HG02588 (cell line): ENCODE measurements at regions not wholly inside any gene's neighbourhood (a gene's known extent, or its start where the extent isn't known, plus 50 kb on each side); places are given as distances from the start of the nearest gene placed in this dataset.

Source experiments
- ATAC-seq: cut with Tn5 transposase; IDR thresholded peaks from one replicate; pipeline ENCODE4 v1.9.1; 2021; ENCODE audit warnings: mild to moderate bottlenecking, moderate library complexity; ENCODE audit not compliant: unreplicated experiment

DNA sequence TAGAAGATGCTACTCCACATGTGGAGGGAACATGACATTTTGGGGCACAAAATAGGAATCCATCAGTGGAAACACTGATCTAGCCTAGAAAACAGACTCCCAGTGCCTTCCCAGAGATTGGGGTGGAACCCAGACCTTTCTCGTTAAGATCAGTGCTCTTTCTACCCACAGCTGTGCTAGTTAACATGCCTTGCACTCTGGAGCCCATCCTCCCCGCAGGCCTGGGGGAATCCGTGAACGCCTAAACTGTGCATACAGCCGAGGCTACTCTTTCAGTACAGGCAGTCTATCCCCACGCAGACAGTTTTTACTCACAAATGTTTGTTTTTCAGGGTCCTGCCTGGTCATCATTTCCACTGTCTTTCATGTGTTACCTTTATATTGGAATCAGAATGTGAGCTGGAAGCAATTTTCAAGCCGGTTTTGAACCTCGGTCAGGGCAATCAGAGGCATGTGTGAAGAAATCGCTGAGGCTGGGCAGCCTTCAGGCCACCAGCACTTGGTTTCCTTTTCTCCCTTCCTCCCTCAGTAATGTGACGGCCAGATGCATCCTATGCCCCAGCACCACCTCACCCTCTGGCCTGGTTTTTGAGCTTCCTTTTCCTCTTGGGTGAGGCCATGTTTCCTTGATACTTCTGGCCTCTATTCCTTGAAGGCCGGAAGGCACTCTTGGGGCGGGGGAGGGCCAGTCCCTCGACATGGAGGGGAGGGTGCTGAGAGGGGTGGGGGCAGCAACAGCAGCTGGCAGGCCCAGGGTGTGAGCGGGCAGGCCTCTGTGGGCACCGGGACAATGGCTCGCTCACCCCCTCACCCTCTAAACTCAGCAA, 123.6 kb upstream of the GALNT15 start:
- ATAC-seq: no peak

GRCh38 chr3:16051691-16052090, 122.8 kb upstream of the GALNT15 start:
- no peak for ATAC-seq

DNA sequence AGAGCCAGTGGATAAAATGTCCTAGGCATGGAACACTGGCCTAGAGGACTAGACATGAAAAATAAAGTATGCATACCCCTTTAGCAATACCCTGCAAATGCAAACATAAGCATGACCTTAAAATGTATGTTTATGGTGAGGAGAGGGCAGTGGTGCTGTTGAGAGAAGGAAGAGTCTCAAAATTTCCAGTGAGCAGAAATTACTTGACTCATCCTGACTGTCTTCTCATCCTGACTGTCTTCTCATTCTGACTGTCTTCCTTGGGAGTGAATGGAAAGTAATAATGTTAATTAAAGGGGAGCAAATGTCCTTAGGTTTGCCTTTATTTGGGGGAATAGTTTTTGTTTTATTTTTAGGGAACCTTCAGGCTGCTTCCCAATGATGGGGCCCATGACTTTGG, 121.5 kb upstream of the GALNT15 start:
- ATAC-seq: no peak

DNA sequence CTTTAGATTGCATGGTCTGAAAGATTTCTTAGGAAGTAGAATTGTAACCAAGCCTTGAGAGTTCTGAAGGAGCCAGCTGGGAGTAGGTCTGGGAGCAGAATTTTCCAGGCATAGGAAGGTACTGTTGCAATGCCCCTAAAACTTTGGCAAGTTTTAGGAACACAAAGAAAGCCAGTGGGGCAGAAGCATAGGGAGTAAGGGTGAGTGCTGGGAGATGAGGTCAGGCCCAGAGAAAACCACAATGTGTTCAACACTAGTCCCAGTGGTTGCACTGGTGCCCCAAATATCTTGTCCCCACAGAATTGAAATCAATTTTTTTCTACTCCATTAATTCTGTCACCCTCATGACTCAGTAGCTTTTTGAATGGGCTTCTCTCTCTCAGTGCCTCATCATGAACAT, 120.7 kb upstream of the GALNT15 start:
- ATAC-seq: no peak

DNA sequence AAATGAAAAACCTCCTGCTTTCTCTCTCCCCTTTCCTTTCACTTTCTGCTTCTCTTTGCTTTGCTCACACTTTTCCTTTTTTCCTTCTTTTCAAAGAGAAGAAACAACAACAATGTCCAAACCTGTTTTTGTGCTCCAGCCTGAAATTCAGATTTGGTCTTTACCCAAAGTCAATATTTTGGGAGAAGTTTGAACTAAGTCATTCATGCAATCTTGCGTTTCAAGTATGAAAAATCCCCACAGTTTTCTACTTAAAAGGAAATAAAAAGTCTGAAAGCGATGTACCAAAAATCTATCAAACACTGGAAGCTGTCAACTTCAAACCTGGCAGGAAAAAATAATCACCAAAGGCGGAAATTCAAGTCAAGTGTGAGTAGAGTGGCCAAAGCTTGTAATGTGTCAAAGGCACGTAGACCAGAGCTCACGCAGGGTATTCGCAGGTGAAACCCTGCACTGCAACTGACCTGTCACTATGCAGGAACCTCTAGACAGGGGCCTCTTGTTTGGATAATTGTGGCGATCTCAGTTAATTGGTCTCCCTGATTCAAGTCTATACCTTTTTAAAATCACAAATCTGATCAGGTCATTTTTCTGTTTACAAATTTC, 118.8 kb upstream of the GALNT15 start:
- ATAC-seq: no peak

GRCh38 chr3:16056217-16056616, 118.3 kb upstream of the GALNT15 start:
- ATAC-seq: no peak

- ATAC-seq: no peak
These were observed 116.0 kb upstream of the GALNT15 start for GRCh38 chr3:16058521-16058920.

DNA sequence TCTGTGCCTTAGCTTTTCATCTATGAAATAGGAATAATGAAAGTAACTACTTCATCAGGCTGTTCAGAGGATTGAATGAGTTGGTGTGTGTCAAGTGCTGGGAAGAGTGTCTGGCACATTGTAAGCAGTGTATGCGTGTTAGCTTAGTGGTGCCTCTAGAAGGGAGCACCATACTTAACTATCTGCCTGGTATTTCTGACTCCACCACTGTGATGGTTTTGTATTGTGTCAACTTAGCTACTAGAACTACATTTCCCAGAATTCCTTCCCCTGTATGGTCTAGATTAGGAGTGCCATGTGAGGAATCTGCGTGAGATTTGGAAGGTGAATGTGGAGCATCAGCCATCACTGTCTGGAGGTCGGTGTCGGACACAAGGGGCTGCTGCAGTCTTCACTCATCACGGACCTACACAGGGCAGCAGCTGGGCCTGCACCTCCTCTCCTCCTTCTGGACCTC, 115.4 kb upstream of the GALNT15 start:
- no peak for ATAC-seq

- no peak for ATAC-seq
These were observed 114.6 kb upstream of the GALNT15 start for GRCh38 chr3:16059711-16060357.

- ATAC-seq: no peak
These were observed 114.1 kb upstream of the GALNT15 start for GRCh38 chr3:16060358-16060852.

- no peak for ATAC-seq
These were observed 113.5 kb upstream of the GALNT15 start for GRCh38 chr3:16060945-16061344.

DNA sequence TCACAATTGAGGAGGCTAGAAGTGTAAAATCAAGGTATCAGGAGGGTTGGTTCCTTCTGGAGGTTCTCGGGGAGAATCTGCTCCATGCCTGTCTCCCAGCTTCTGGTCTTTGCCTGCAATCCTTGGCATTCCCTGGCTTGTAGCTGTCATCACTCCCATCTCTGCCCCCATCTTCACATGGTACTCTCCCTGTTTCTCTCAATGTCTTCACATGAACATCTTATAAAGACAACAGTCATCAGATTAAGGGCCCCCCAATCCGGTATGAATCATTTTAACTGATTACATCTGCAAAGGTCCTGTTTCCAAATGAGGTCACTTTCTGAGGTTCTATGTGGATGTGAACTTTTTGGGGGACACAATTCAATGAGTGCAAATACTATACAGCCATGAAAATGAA, 113.0 kb upstream of the GALNT15 start:
- ATAC-seq: no peak

GRCh38 chr3:16063603-16064002, 110.9 kb upstream of the GALNT15 start:
- ATAC-seq: no peak

- no peak for ATAC-seq
These were observed 109.7 kb upstream of the GALNT15 start for GRCh38 chr3:16064642-16065414.

DNA sequence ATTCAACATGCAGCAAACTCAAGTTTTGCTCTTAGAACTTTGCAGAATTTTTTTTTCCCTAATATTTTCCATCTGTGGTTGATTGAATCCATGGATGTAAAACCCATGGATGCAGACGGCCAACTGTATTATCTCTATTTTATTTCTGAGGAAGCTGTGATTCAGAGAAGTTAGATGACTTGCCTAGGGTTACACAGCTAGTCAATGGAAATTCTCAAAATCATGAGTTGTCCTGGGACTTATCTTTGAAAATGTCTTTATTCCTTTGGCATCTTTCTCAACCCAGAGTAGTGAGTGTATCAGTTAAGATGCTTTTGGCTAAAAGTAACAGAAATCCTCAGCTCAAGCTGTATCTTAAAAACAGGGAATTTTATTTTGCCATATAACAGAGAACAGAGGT, 107.9 kb upstream of the GALNT15 start:
- no peak for ATAC-seq

DNA sequence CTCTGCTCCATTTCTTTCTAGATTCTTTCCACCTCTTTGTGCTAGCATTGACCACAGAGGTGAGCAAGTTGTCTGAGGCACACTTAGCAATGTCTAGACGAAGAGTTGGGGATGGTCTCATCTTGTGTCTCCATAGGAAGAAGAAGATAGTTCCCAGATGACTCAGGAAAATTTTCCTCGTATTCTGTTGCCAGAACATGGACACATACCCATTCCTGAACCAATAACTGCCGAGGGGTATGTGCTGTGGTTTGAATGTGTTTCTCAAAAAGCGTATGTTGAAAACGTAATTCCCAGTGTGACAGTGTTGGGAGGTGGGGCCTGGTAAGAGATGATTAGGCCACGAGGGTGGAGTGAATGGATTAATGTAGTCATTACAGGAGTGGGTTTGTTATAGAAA, 107.5 kb upstream of the GALNT15 start:
- no peak for ATAC-seq

DNA sequence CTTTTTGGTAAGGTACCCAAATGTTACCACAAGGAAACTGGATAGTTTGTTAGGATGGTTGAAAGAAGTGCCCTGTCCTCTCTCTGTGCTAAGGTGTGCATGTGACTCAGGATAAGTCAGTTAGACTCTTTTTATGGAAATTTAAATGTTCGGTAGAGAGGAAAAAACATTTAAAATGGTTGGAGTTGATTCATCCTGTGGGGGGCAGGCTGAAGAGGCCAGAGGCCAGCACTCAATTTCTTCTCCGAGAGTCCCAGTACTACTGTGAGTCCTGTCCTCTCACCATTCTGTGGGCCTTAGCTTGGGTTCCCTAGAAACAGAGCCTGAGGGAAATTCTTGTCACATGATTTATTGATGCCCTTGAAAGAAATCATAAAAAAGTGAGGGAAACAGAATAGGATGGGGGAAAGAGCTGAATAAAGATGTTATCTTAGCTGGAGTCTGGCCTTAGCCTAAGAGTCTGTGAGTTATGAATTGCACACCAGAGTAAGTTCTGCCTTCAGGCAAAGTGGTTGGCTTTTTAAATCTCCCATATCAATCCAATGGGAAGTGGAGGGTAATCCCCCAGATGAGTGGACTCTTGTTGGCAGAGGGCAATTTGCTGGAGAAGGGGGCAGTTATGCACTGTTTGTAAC, 106.5 kb upstream of the GALNT15 start:
- ATAC-seq: no peak

DNA sequence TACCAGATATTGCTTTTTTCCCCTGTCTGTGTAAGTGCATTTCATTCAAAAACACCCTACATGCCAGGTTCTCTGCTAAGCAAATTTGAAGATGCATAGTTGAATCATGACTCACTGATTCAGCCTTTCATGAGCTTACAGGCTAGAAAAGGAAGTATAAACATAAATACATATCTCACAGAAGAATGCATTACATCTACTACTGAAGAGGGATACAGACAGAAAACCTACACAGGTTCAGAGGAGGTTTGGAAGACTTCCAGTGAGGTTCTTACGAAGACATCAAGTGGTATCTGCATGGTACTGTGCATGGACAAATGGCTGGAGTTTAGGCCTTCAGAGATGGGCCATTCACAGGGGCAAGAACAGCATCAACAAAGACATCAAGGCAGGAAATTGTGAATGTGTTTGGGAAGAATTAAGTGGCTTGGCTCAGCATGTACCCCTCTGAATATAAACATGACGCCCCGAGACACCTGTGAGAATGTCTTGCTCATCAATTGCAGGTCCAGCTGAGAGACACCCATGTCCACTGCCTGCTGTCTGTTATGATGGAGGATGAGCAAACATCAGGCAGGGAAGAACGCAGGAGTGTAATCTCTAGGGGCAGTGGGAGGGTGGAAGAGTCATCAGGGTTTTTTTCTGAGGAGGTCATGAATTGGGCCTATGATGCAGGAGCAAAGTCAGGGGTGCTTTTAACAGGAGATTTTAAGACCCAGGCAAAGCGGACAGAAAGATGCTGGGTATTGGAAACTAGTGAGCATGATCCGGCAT, 105.1 kb upstream of the GALNT15 start:
- no peak for ATAC-seq

- ATAC-seq: no peak
These were observed 103.8 kb upstream of the GALNT15 start for GRCh38 chr3:16070707-16071106.

DNA sequence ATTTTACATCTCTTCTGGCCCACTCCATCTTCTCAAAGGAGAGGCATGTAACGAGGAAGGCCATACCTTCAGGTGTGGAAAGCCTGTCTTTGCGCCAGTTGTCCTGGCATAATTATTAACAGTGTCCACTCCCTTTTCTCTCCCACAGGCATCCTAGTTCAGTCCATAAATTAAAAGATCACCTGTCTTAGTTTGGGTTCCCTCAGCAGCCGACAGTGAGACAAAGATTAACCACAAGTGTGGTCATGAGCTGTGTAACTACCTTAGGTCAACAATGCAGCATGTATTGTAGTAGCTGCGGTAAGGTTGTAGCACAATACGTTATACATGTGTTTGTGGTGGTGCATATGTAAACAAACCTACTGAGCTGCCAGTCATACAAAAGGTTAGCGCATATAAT, 103.3 kb upstream of the GALNT15 start:
- no peak for ATAC-seq
